MM.1S (cell line): ENCODE measurements at regions not wholly inside any gene's neighbourhood (a gene's known extent, or its start where the extent isn't known, plus 50 kb on each side); places are given as distances from the start of the nearest gene placed in this dataset.

Source experiments
- DNase-seq: peaks from one replicate; pipeline ENCODE4 v3.0.0-alpha.2; 2015
- H2AFZ ChIP-seq: fragments of 300-600 bp; sonication (generic); 2 replicates; pipeline ENCODE4 v1.6.0; 2016; ENCODE audit warnings: antibody characterized with exemption, low read length
- H3F3A ChIP-seq: fragments of 300-600 bp; sonication (generic); 2 replicates; pipeline ENCODE4 v1.6.1; 2016; ENCODE audit warnings: mild to moderate bottlenecking, antibody characterized with exemption, low read length, moderate library complexity, mixed read lengths; ENCODE audit not compliant: insufficient read depth
- H3K27ac ChIP-seq: fragments of 300-600 bp; sonication (generic); 2 replicates; pipeline ENCODE4 v1.5.1; 2016; ENCODE audit warnings: mild to moderate bottlenecking, low read length
- H3K27me3 ChIP-seq: fragments of 300-600 bp; sonication (generic); replicated peaks from 2 replicates; pipeline ENCODE4 v1.6.0; 2016; ENCODE audit warnings: low read length; ENCODE audit not compliant: insufficient read depth
- H3K36me3 ChIP-seq: fragments of 300-600 bp; sonication (generic); replicated peaks from 2 replicates; pipeline ENCODE4 v1.6.1; 2016; ENCODE audit warnings: mild to moderate bottlenecking, low read length, mixed read lengths; ENCODE audit not compliant: insufficient read depth
- H3K4me1 ChIP-seq: fragments of 300-600 bp; sonication (generic); 2 replicates; pipeline ENCODE4 v1.6.1; 2016; ENCODE audit warnings: low read length, mixed read lengths
- H3K4me2 ChIP-seq: fragments of 300-600 bp; sonication (generic); 2 replicates; pipeline ENCODE4 v1.6.0; 2016; ENCODE audit warnings: low read depth, low read length
- H3K4me3 ChIP-seq: fragments of 300-600 bp; sonication (generic); 2 replicates; pipeline ENCODE4 v1.5.1; 2016; ENCODE audit warnings: low read length, mixed read lengths
- H3K79me2 ChIP-seq: fragments of 300-600 bp; sonication (generic); 2 replicates; pipeline ENCODE4 v1.6.1; 2016; ENCODE audit warnings: mixed run types, low read length, mixed read lengths
- H3K9ac ChIP-seq: fragments of 300-600 bp; sonication (generic); 2 replicates; pipeline ENCODE4 v1.6.1; 2016; ENCODE audit warnings: low read length, mixed read lengths
- H3K9me2 ChIP-seq: fragments of 300-600 bp; sonication (generic); replicated peaks from 2 replicates; pipeline ENCODE4 v1.6.1; 2016; ENCODE audit warnings: mild to moderate bottlenecking, low read length, mixed read lengths; ENCODE audit not compliant: insufficient read depth
- H3K9me3 ChIP-seq: fragments of 300-600 bp; sonication (generic); replicated peaks from 2 replicates; pipeline ENCODE4 v1.6.1; 2016; ENCODE audit warnings: mild to moderate bottlenecking, low read length, mixed read lengths; ENCODE audit not compliant: insufficient read depth
- H4K20me1 ChIP-seq: fragments of 300-600 bp; sonication (generic); 2 replicates; pipeline ENCODE4 v1.6.1; 2016; ENCODE audit warnings: mild to moderate bottlenecking, low read length, moderate library complexity, mixed read lengths; ENCODE audit not compliant: insufficient read depth
- EZH2 ChIP-seq: fragments of 300-600 bp; sonication (generic); optimal IDR thresholded peaks from 2 replicates; pipeline ENCODE3; 2017; ENCODE audit warnings: low read depth, mild to moderate bottlenecking, antibody characterized with exemption, low read length, mixed read lengths
- EZH2phosphoT487 ChIP-seq: fragments of 300-600 bp; sonication (generic); IDR thresholded peaks from 2 replicates; pipeline ENCODE4 v1.6.1; 2018; ENCODE audit warnings: antibody characterized with exemption, low read length
- TF ChIP-seq, protein P1 (sequence below): fragments of 300-600 bp; sonication (generic); IDR thresholded peaks from 2 replicates; pipeline ENCODE4 v1.5.1; 2016; ENCODE audit warnings: antibody characterized with exemption, low read length, mixed read lengths

DNA sequence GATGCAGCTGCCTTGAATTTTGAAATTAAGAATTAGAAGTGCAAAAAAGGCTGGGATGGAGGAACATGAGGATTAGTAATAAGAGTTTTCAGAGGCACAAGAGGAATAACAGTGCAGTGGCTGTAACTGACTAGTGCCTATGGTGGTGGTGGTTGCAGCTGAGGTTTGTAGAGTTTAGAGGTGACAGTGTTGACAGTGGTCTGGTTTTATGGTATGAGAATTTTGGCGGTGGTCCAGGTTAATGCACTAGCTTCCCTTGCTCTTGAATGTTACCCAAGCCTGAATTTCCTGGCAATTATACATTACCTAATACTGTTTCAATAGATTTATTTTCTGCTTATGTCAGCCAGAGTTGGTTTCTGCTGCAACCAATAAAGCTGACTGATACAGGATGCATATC, 112.8 kb upstream of the C11orf87 start:
- no peaks in the 10 kb centered on the region for H3K9me2 ChIP-seq
- no peaks in the 10 kb centered on the region for H3K27me3 ChIP-seq
- no peak for DNase-seq
- no peak overlapping the region for H2AFZ ChIP-seq
- no peaks in the 10 kb centered on the region for H3F3A ChIP-seq
- no peak overlapping the region for H3K4me3 ChIP-seq
- H3K9ac ChIP-seq, result no peak overlapping the region
- no peak overlapping the region for H3K4me2 ChIP-seq
- no peaks in the 10 kb centered on the region for H3K9me3 ChIP-seq
- no peaks in the 10 kb centered on the region for H3K36me3 ChIP-seq
- no peaks in the 10 kb centered on the region for H3K79me2 ChIP-seq
- H4K20me1 ChIP-seq, result no peaks in the 10 kb centered on the region
- TF ChIP-seq EZH2phosphoT487 (no peak), EZH2 (no peak)
- TF ChIP-seq, protein P1, sequence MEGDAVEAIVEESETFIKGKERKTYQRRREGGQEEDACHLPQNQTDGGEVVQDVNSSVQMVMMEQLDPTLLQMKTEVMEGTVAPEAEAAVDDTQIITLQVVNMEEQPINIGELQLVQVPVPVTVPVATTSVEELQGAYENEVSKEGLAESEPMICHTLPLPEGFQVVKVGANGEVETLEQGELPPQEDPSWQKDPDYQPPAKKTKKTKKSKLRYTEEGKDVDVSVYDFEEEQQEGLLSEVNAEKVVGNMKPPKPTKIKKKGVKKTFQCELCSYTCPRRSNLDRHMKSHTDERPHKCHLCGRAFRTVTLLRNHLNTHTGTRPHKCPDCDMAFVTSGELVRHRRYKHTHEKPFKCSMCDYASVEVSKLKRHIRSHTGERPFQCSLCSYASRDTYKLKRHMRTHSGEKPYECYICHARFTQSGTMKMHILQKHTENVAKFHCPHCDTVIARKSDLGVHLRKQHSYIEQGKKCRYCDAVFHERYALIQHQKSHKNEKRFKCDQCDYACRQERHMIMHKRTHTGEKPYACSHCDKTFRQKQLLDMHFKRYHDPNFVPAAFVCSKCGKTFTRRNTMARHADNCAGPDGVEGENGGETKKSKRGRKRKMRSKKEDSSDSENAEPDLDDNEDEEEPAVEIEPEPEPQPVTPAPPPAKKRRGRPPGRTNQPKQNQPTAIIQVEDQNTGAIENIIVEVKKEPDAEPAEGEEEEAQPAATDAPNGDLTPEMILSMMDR, result no peak
- no peaks in the 10 kb centered on the region for H3K4me1 ChIP-seq
- no peak overlapping the region for H3K27ac ChIP-seq

DNA sequence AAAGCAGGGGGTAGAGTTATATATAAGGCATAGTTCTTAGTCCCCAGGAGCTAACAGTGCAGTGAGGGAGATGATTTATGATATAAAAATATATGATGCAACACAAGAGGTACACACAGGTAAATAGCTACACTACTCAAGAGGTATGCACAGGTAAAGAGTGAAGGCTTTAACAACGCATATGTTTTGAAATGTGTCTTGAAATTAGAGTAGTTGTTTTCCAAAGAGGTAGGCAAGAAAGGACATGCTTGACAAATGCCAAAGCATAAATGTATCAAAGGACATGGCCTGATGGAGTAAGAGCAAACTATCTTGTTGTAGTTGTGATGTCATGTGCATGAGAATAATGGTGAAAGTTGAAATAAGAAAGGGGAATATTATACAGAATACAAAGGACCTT, 104.3 kb upstream of the C11orf87 start:
- Histone ChIP-seq H3K9me2 (no peaks in the 10 kb centered on the region), H3F3A (no peaks in the 10 kb centered on the region), H3K4me1 (peaks cover 10% of the 10 kb centered on the region; the same call in 1 of the 2 replicates), H3K9me3 (no peaks in the 10 kb centered on the region), H3K36me3 (no peaks in the 10 kb centered on the region), H3K79me2 (no peaks in the 10 kb centered on the region), H3K27me3 (no peaks in the 10 kb centered on the region), H3K4me3 (no peak overlapping the region), H2AFZ (no peak overlapping the region), H4K20me1 (no peaks in the 10 kb centered on the region), H3K9ac (no peak overlapping the region), H3K27ac (no peak overlapping the region), H3K4me2 (no peak overlapping the region)
- TF ChIP-seq EZH2phosphoT487, result no peak
- TF ChIP-seq, protein P1, result no peak
- TF ChIP-seq EZH2, result no peak
- DNase-seq, result no peak

DNA sequence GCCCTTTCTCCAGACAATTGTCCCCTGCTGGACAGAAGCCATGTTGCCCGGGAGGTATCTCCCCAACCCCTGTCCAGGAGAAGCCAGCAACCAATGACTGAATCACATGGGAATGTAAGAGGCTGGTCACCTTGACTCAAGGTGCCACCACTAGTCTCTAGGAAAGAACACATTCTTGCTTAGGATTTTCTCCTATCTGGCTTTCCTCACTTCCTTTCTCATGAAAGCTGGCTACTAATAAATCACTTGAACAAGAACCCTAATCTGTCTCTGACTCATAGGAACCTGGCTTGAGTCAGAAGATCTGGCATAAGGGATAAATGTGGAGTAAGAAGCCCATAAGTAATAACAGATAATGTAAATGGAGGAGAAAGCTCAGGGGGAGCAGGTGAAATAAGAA, 101.4 kb upstream of the C11orf87 start:
- Histone ChIP-seq H3K36me3 (no peaks in the 10 kb centered on the region), H3K27me3 (no peaks in the 10 kb centered on the region), H3K79me2 (no peaks in the 10 kb centered on the region), H3K9me3 (no peaks in the 10 kb centered on the region), H2AFZ (no peak overlapping the region), H3F3A (no peaks in the 10 kb centered on the region), H3K4me3 (no peak overlapping the region), H3K9ac (no peak overlapping the region), H4K20me1 (no peaks in the 10 kb centered on the region), H3K27ac (no peak overlapping the region), H3K9me2 (no peaks in the 10 kb centered on the region), H3K4me1 (peaks cover 10% of the 10 kb centered on the region; the same call in 1 of the 2 replicates), H3K4me2 (no peak overlapping the region)
- no peak for TF ChIP-seq EZH2phosphoT487
- TF ChIP-seq, protein P1, result no peak
- TF ChIP-seq EZH2, result no peak
- no peak for DNase-seq
